Uterus (tissue), 3 donors: ENCODE measurements at regions not wholly inside any gene's neighbourhood (a gene's known extent, or its start where the extent isn't known, plus 50 kb on each side); places are given as distances from the start of the nearest gene placed in this dataset.

Source experiments
- DNase-seq, 2 donors: peaks; one replicate each; pipeline ENCODE4 v3.0.0-alpha.2; 2019 to 2020
- H3K27ac ChIP-seq, 2 donors: fragments of 200-600 bp; sonication (generic); 1 replicate in 1 of 2; 2 replicates in 1 of 2; pipeline ENCODE4 v1.5.1; 2016 to 2018
- H3K27me3 ChIP-seq, 2 donors: fragments of 200-600 bp; sonication (generic); one replicate each; pipeline ENCODE4 v1.5.1; 2018 to 2019; ENCODE audit warnings: control low read depth in 1 of 2
- H3K36me3 ChIP-seq, 2 donors: fragments of 200-600 bp; sonication (generic); one replicate each; pipeline ENCODE4 v1.5.1; 2019; ENCODE audit warnings: control low read depth in 1 of 2
- H3K4me1 ChIP-seq, 2 donors: fragments of 200-600 bp; sonication (generic); one replicate each; pipeline ENCODE4 v1.5.1; 2018 to 2019; ENCODE audit warnings: control low read depth in 1 of 2
- H3K4me3 ChIP-seq, 2 donors: fragments of 200-600 bp; sonication (generic); 1 replicate in 1 of 2; 2 replicates in 1 of 2; pipeline ENCODE4 v1.5.1; 2018 to 2019; ENCODE audit warnings: mild to moderate bottlenecking in 1 of 2
- H3K9me3 ChIP-seq, 2 donors: fragments of 200-600 bp; sonication (generic); one replicate each; pipeline ENCODE4 v1.5.1; 2019; ENCODE audit warnings: control low read depth in 1 of 2
- POLR2A ChIP-seq, 2 donors: fragments of 450-650 bp; IDR thresholded peaks; one replicate each; pipeline ENCODE4 v1.6.1; 2016; ENCODE audit warnings: antibody characterized with exemption in 2 of 2, mild to moderate bottlenecking in 1 of 2, moderate library complexity in 1 of 2
- intact Hi-C: fragments of 100-400 bp; cut with DNase I; formaldehyde crosslinking; loops from one replicate; pipeline ENCODE4 v1.15.1; 2023; ENCODE audit warnings: low total_unique reads
- TF ChIP-seq, protein P1 (sequence below), 4 experiments: fragments of 200-600 bp in 2 of 4; fragments of 450-650 bp in 2 of 4; sonication (generic) in 2 of 4; IDR thresholded peaks; one replicate each; pipeline ENCODE4 v1.5.1; 2016 to 2019; ENCODE audit warnings: antibody characterized with exemption in 4 of 4, mild to moderate bottlenecking in 2 of 4, moderate library complexity in 1 of 4
- donor health status: DM: yes; HTN: yes; CAD: no.

DNA sequence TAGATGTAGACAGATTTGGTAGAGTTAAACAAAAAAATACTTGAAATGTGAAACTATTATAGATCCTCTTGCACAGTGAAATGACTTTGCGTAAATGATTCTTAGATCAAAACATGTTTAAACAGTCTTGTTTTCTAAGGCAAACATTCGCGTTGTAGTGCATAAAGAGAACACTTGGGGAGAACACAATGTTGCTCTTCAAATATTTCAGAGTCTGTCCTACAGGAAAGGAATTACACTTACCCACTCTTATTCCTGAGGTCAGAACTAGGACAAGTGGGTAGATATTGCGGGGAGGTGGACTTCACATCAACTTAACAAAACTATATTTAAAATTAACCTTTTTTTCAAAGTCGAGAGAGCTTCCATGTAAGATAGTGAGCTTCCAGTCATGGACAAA is 183.5 kb upstream of the PCSK2 start:
- H3K4me1 ChIP-seq = no peaks in the 10 kb centered on the region
- no peak overlapping the region for H3K27ac ChIP-seq
- DNase-seq = no peak
- H3K36me3 ChIP-seq = no peaks in the 10 kb centered on the region
- no peak for TF ChIP-seq POLR2A (IDR thresholded peaks at IDR 0.05)
- TF ChIP-seq, protein P1, sequence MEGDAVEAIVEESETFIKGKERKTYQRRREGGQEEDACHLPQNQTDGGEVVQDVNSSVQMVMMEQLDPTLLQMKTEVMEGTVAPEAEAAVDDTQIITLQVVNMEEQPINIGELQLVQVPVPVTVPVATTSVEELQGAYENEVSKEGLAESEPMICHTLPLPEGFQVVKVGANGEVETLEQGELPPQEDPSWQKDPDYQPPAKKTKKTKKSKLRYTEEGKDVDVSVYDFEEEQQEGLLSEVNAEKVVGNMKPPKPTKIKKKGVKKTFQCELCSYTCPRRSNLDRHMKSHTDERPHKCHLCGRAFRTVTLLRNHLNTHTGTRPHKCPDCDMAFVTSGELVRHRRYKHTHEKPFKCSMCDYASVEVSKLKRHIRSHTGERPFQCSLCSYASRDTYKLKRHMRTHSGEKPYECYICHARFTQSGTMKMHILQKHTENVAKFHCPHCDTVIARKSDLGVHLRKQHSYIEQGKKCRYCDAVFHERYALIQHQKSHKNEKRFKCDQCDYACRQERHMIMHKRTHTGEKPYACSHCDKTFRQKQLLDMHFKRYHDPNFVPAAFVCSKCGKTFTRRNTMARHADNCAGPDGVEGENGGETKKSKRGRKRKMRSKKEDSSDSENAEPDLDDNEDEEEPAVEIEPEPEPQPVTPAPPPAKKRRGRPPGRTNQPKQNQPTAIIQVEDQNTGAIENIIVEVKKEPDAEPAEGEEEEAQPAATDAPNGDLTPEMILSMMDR (IDR thresholded peaks at IDR 0.05) = no peak
- intact Hi-C loops = no loop called here
- no peak overlapping the region for H3K4me3 ChIP-seq
- no peaks in the 10 kb centered on the region for H3K9me3 ChIP-seq
- H3K27me3 ChIP-seq = no peaks in the 10 kb centered on the region

- TF ChIP-seq, protein P1 (IDR thresholded peaks at IDR 0.05) = no peak
- no peak for TF ChIP-seq POLR2A (IDR thresholded peaks at IDR 0.05)
- Histone ChIP-seq H3K4me3 (no peak overlapping the region), H3K36me3 (no peaks in the 10 kb centered on the region), H3K27me3 (no peaks in the 10 kb centered on the region), H3K9me3 (no peaks in the 10 kb centered on the region), H3K4me1 (no peaks in the 10 kb centered on the region), H3K27ac (no peak overlapping the region)
- intact Hi-C loops = no loop called here
- no peak for DNase-seq
These were observed 181.9 kb upstream of the PCSK2 start for GRCh38 chr20:17044891-17045290.

GRCh38 chr20:17059465-17059864 is 167.4 kb upstream of the PCSK2 start:
- DNase-seq = no peak
- H3K27me3 ChIP-seq = no peaks in the 10 kb centered on the region
- H3K4me1 ChIP-seq = no peaks in the 10 kb centered on the region
- no peak overlapping the region for H3K4me3 ChIP-seq
- H3K9me3 ChIP-seq = no peaks in the 10 kb centered on the region
- no peaks in the 10 kb centered on the region for H3K36me3 ChIP-seq
- intact Hi-C loops = no loop called here
- H3K27ac ChIP-seq = no peak overlapping the region
- TF ChIP-seq, protein P1 (IDR thresholded peaks at IDR 0.05) = no peak
- no peak for TF ChIP-seq POLR2A (IDR thresholded peaks at IDR 0.05)

- TF ChIP-seq, protein P1 (IDR thresholded peaks at IDR 0.05) = no peak
- TF ChIP-seq POLR2A (IDR thresholded peaks at IDR 0.05) = no peak
- Histone ChIP-seq H3K4me1 (no peaks in the 10 kb centered on the region), H3K27ac (no peak overlapping the region), H3K27me3 (no peaks in the 10 kb centered on the region), H3K4me3 (no peak overlapping the region), H3K9me3 (no peaks in the 10 kb centered on the region), H3K36me3 (no peaks in the 10 kb centered on the region)
- no peak for DNase-seq
- intact Hi-C loops = no loop called here
These were observed 165.1 kb upstream of the PCSK2 start for GRCh38 chr20:17061715-17062114.

DNA sequence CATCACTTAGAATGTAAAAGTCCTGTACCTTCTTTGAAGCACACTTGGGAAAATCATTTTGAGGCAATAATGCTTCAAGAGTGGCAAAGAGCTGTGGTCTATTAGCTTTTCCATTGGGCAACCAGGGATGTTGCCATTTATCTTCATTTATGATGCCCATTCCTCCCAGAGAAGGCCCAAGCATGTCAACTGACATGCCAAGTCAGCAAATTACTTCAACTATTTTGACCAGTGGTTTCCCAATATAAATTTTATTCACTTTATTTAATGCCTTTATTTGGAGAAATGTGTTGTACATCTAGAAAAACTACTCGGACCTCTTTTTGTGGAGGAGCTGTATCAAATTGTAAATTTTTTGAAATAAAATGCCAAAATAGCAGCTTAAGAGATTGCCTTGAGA is 164.1 kb upstream of the PCSK2 start:
- Histone ChIP-seq H3K27ac (no peak overlapping the region), H3K36me3 (no peaks in the 10 kb centered on the region), H3K27me3 (no peaks in the 10 kb centered on the region), H3K4me1 (no peaks in the 10 kb centered on the region), H3K4me3 (no peak overlapping the region), H3K9me3 (no peaks in the 10 kb centered on the region)
- TF ChIP-seq POLR2A (IDR thresholded peaks at IDR 0.05) = no peak
- TF ChIP-seq, protein P1 (IDR thresholded peaks at IDR 0.05) = no peak
- intact Hi-C loops = no loop called here
- DNase-seq = no peak
